Ovary (tissue), 7 donors: ENCODE measurements at regions not wholly inside any gene's neighbourhood (a gene's known extent, or its start where the extent isn't known, plus 50 kb on each side); places are given as distances from the start of the nearest gene placed in this dataset.
"Not testable (repeated sequence)": the region's sequence is repeated elsewhere in the genome, so short reads cannot be mapped to it uniquely, and the experiment has no call there.

Experiments
- DNase-seq, 5 donors: peaks; one replicate each; pipeline ENCODE4 v3.0.0-alpha.2; 2019 to 2020
- H3K27ac ChIP-seq, 2 donors: fragments of 200-600 bp; one replicate each; pipeline versions ENCODE4 v1.5.1 to v1.8.0; 2019 to 2022
- H3K27me3 ChIP-seq: fragments of 200-600 bp; one replicate; pipeline ENCODE4 v1.8.0; 2022
- H3K36me3 ChIP-seq: fragments of 200-600 bp; sonication (generic); one replicate; pipeline ENCODE4 v1.5.1; 2019
- H3K4me1 ChIP-seq: one replicate; pipeline ENCODE4 v1.8.1; 2013; ENCODE audit warnings: mild to moderate bottlenecking, moderate library complexity; ENCODE audit not compliant: insufficient read depth
- H3K4me3 ChIP-seq: fragments of 200-600 bp; sonication (generic); one replicate; pipeline ENCODE4 v1.5.1; 2017
- H3K9me3 ChIP-seq, 2 donors: fragments of 200-600 bp in 1 of 2; sonication (generic) in 1 of 2; one replicate each; pipeline versions ENCODE4 v1.5.1 to v1.8.1; 2013 to 2019; ENCODE audit warnings: mild to moderate bottlenecking in 1 of 2, moderate library complexity in 1 of 2
- EP300 ChIP-seq: sonication (generic); formaldehyde crosslinking; IDR thresholded peaks from one replicate; pipeline ENCODE4 v1.6.1; 2017; ENCODE audit warnings: antibody characterized with exemption
- POLR2A ChIP-seq: fragments of 450-650 bp; IDR thresholded peaks from one replicate; pipeline ENCODE4 v1.6.1; 2017; ENCODE audit warnings: antibody characterized with exemption, mild to moderate bottlenecking, moderate library complexity
- WGBS, 3 donors: extraction: QIAGEN DNeasy Blood & Tissue Kit in 1 of 3; methylation state at CpG; one replicate each; pipeline versions ENCODE4 v1.1.5 to v1.1.7; 2013 to 2017; 5-methylcytosine and 5-hydroxymethylcytosine counted together
- intact Hi-C, 4 donors: fragments of 100-400 bp; cut with DNase I; formaldehyde crosslinking; loops; one replicate each; pipeline versions ENCODE4 v1.11.0 to v1.15.1; 2022 to 2023
- TF ChIP-seq, protein P1 (sequence below), 3 donors: fragments of 450-650 bp in 2 of 3; fragments of 200-600 bp in 1 of 3; IDR thresholded peaks; one replicate each; pipeline versions ENCODE4 v1.5.1 to v1.8.0; 2016 to 2022; ENCODE audit warnings: antibody characterized with exemption in 3 of 3, mild to moderate bottlenecking in 1 of 3
- donor health status: DM: no; HTN: no; CAD: no; lungs with moderate emphysema.
- donor health status: DM: no; HTN: no; CAD: no.
- donor health status: Bipolar disorder and iron deficiency.
- donor health status: DM: no; HTN: no; CAD: no.
- donor health status: DM: yes; HTN: yes; CAD: no.

DNA sequence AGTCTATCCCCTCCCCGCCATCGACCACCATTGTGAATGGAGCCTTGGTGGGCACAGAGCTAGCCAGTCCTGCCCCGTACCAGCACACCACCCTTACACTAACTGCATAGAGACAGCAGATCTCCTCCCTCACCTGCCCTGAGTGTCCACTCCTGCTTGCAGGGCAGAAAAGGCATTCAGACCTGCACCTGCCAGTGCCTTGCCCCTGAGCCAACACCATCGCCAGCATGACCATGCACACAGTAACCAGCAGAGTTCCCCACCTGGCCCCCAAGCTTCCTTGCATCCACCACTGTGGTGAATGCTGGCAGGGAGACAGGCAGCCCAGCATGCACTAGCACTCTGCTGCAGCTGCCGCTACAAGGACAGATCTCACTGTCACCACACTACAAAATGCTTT is 397.1 kb downstream of the KLHL4 start:
- WGBS, 3 donors, result 76 to 88% (median 84%) methylated on average over 5 of the region's 5 CpGs
- Histone ChIP-seq H3K36me3 (no peaks in the 10 kb centered on the region), H3K4me3 (no peak overlapping the region), H3K27me3 (no peaks in the 10 kb centered on the region), H3K9me3 (no peaks in the 10 kb centered on the region), H3K4me1 (no peaks in the 10 kb centered on the region), H3K27ac (no peak overlapping the region)
- intact Hi-C loops, result no loop called here
- no peak for DNase-seq
- TF ChIP-seq POLR2A (no peak), EP300 (no peak)
- TF ChIP-seq, protein P1, sequence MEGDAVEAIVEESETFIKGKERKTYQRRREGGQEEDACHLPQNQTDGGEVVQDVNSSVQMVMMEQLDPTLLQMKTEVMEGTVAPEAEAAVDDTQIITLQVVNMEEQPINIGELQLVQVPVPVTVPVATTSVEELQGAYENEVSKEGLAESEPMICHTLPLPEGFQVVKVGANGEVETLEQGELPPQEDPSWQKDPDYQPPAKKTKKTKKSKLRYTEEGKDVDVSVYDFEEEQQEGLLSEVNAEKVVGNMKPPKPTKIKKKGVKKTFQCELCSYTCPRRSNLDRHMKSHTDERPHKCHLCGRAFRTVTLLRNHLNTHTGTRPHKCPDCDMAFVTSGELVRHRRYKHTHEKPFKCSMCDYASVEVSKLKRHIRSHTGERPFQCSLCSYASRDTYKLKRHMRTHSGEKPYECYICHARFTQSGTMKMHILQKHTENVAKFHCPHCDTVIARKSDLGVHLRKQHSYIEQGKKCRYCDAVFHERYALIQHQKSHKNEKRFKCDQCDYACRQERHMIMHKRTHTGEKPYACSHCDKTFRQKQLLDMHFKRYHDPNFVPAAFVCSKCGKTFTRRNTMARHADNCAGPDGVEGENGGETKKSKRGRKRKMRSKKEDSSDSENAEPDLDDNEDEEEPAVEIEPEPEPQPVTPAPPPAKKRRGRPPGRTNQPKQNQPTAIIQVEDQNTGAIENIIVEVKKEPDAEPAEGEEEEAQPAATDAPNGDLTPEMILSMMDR (IDR thresholded peaks at IDR 0.05), result no peak

- Histone ChIP-seq H3K27ac (no peak overlapping the region), H3K9me3 (no peaks in the 10 kb centered on the region), H3K4me1 (no peaks in the 10 kb centered on the region), H3K36me3 (no peaks in the 10 kb centered on the region), H3K4me3 (no peak overlapping the region), H3K27me3 (no peaks in the 10 kb centered on the region)
- intact Hi-C loops, result no loop called here
- TF ChIP-seq, protein P1 (IDR thresholded peaks at IDR 0.05), result no peak
- TF ChIP-seq EP300 (no peak), POLR2A (no peak)
- WGBS, 3 donors, result 36 to 44% (median 42%) methylated on average over 3 of the region's 3 CpGs
- DNase-seq, result no peak
These were observed 407.0 kb downstream of the KLHL4 start for GRCh38 chrX:87924619-87925018.

GRCh38 chrX:87941841-87942240 is 424.2 kb downstream of the KLHL4 start:
- no peak for TF ChIP-seq POLR2A
- TF ChIP-seq, protein P1 (IDR thresholded peaks at IDR 0.05), result no peak
- TF ChIP-seq EP300, result no peak
- H3K27me3 ChIP-seq, result no peaks in the 10 kb centered on the region
- H3K36me3 ChIP-seq, result no peaks in the 10 kb centered on the region
- no peaks in the 10 kb centered on the region for H3K4me1 ChIP-seq
- no peak overlapping the region for H3K27ac ChIP-seq
- 73 to 77% (median 73%) methylated on average over 7 of the region's 7 CpGs for WGBS, 3 donors
- intact Hi-C loops, result no loop called here
- no peak overlapping the region for H3K4me3 ChIP-seq
- DNase-seq, result no peak
- H3K9me3 ChIP-seq, result no peaks in the 10 kb centered on the region

GRCh38 chrX:87961471-87961870 is 443.9 kb downstream of the KLHL4 start:
- no peak for DNase-seq
- H3K4me3 ChIP-seq, result no peak overlapping the region
- no peak overlapping the region for H3K27ac ChIP-seq
- TF ChIP-seq POLR2A (no peak), EP300 (no peak)
- TF ChIP-seq, protein P1 (IDR thresholded peaks at IDR 0.05), result no peak
- H3K4me1 ChIP-seq, result no peaks in the 10 kb centered on the region
- H3K9me3 ChIP-seq, result no peaks in the 10 kb centered on the region
- H3K27me3 ChIP-seq, result no peaks in the 10 kb centered on the region
- WGBS, 3 donors, result 55 to 66% (median 64%) methylated on average over 4 of the region's 4 CpGs
- no peaks in the 10 kb centered on the region for H3K36me3 ChIP-seq
- intact Hi-C loops, result no loop called here

DNA sequence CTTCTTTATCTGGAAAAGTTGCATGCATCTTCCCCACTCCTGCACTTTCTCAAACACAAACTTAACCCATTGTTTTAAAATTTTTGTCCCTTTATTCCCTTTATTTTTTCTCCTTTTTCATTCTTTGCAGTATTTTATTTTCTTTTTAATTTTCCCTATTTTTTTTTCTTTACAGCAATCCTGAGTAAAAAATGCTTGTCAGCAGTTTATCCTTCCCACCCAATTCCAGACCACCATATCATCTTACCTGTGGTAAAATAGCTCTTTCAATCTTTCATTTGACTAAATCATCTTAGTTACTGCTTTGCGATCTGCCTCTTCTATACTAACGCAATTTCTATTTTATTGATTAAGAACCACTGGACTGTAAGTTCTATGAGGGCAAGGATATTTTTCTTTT is 450.5 kb downstream of the KLHL4 start:
- intact Hi-C loops, result no loop called here
- no peak overlapping the region for H3K27ac ChIP-seq
- peaks cover 4% of the 10 kb centered on the region for H3K4me1 ChIP-seq
- TF ChIP-seq, protein P1 (IDR thresholded peaks at IDR 0.05), result no peak
- TF ChIP-seq POLR2A (no peak), EP300 (no peak)
- no peaks in the 10 kb centered on the region for H3K27me3 ChIP-seq
- H3K36me3 ChIP-seq, result no peaks in the 10 kb centered on the region
- no peaks in the 10 kb centered on the region for H3K9me3 ChIP-seq
- WGBS, 3 donors, result 90 to 92% (median 91%) methylated on average over 2 of the region's 2 CpGs
- H3K4me3 ChIP-seq, result no peak overlapping the region
- no peak for DNase-seq

DNA sequence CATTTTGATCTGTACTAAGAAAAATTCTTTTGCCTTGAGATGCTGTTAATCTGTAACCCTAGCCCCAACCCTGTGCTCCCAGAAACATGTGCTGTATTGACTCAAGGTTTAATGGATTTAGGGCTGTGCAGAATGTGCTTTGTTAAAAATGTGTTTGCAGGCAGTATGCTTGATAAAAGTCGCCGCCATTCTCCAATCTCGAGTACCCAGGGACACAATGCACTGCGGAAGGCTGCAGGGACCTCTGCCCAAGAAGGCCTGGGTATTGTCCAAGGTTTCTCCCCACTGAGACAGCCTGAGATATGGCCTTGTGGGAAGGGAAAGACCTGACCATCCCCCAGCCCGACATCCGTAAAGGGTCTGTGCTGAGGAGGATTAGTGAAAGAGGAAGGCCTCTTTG is 454.5 kb downstream of the KLHL4 start:
- intact Hi-C loops, H3K4me3 ChIP-seq, H3K4me1 ChIP-seq, H3K27me3 ChIP-seq, H3K9me3 ChIP-seq, H3K36me3 ChIP-seq, DNase-seq, H3K27ac ChIP-seq: not testable (repeated sequence)
- 40 to 63% (median 58%) methylated on average over 6 of the region's 6 CpGs for WGBS, 3 donors
